Pancreas (tissue), 10 donors: ENCODE measurements at regions not wholly inside any gene's neighbourhood (a gene's known extent, or its start where the extent isn't known, plus 50 kb on each side); places are given as distances from the start of the nearest gene placed in this dataset.
A peak's percentile ranks its signal among the peaks of the same experiment; 100 is the strongest.

Source experiments
- ATAC-seq, 4 donors: fragments of 200-7000 bp; cut with Tn5 transposase; one replicate each; pipeline versions ENCODE4 v1.8.0 to v1.9.1; 2020; ENCODE audit warnings: mild to moderate bottlenecking in 4 of 4, moderate library complexity in 4 of 4
- DNase-seq, 6 donors: peaks; one replicate each; pipeline ENCODE4 v3.0.0-alpha.2; 2020
- FAIRE-seq: peaks from 2 replicates; lab custom pipeline; 2012; peaks lifted over from hg19 to GRCh38; lab: Jason Lieb, UNC
- H3K27ac ChIP-seq, 4 donors: fragments of 200-600 bp; sonication (generic); 1 replicate in 3 of 4; 2 replicates in 1 of 4; pipeline versions ENCODE4 v1.5.0 to v1.8.0; 2020
- H3K27me3 ChIP-seq, 4 donors: fragments of 200-600 bp; one replicate each; pipeline ENCODE4 v1.8.0; 2021
- H3K36me3 ChIP-seq, 3 donors: fragments of 200-600 bp; sonication (generic) in 1 of 3; one replicate each; pipeline versions ENCODE4 v1.5.0 to v1.8.0; 2020 to 2021
- H3K4me1 ChIP-seq, 3 donors: fragments of 200-600 bp; one replicate each; pipeline ENCODE4 v1.8.0; 2021
- H3K4me3 ChIP-seq, 4 donors: fragments of 200-600 bp; sonication (generic) in 2 of 4; one replicate each; pipeline versions ENCODE4 v1.5.0 to v1.8.0; 2020 to 2021
- H3K9me3 ChIP-seq, 4 donors: fragments of 200-600 bp; one replicate each; pipeline ENCODE4 v1.8.0; 2021
- WGBS, 2 donors: extraction: QIAGEN DNeasy Blood & Tissue Kit; methylation state at CpG; one replicate each; pipeline ENCODE4 v1.1.7; 2013; 5-methylcytosine and 5-hydroxymethylcytosine counted together
- intact Hi-C, 3 donors: fragments of 100-400 bp; cut with DNase I; formaldehyde crosslinking; loops; one replicate each; pipeline versions ENCODE4 v1.11.1 to v1.14.2; 2022
- TF ChIP-seq, protein P1 (sequence below), 4 donors: fragments of 200-600 bp; sonication (generic) in 3 of 4; IDR thresholded peaks; one replicate each; pipeline versions ENCODE4 v1.5.0 to v1.8.0; 2021; ENCODE audit warnings: antibody characterized with exemption in 4 of 4
- donor health status: healthy with polysubstance abuse.
- donor health status: DM: no; HTN: no; CAD: no; lungs with moderate emphysema.
- donor health status: DM: no; HTN: no; CAD: no.
- donor health status: control.
- donor health status: control.
- donor health status: Bipolar disorder and iron deficiency.
- donor health status: DM: yes; HTN: yes; CAD: no.
- donor health status: DM: no; HTN: no; CAD: no.
- donor health status: DM: no; HTN: no; CAD: no.
- donor health status: DM: yes; HTN: yes; CAD: no.

DNA sequence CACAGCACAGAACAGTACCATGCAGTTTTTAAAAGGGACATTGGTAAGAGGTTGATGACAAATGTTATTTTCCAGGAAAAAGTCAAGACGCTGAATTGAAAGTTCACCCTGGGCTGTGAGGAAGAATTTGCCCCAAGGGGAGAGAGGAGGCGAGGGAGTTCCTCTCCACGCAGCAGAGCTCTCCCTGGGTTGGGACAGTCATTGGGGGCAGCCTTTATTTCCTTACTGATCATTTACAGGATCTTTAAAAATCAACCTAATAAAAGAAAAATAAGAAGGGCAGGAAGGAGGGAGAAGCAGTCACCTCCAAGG is 49.9 kb upstream of the WNT7B start:
- Histone ChIP-seq H3K9me3 (no peaks in the 10 kb centered on the region), H3K36me3 (no peaks in the 10 kb centered on the region), H3K27ac (peak overlapping the region; percentile 78 to 84 (median 80)), H3K4me1 (peaks cover 0 to 10% (median 8%) of the 10 kb centered on the region in 3 donors), H3K27me3 (no peaks in the 10 kb centered on the region), H3K4me3 (peak overlapping the region; percentile 16 to 52 (median 40))
- DNase-seq: peak in 1 of 6 donors; percentile 48
- FAIRE-seq: no peak
- WGBS, 2 donors: 19 to 37% methylated on average over 3 of the region's 3 CpGs
- peak in 3 of 4 donors; percentile 5 to 17 (median 10) for ATAC-seq
- intact Hi-C loops: no loop called here
- TF ChIP-seq, protein P1, sequence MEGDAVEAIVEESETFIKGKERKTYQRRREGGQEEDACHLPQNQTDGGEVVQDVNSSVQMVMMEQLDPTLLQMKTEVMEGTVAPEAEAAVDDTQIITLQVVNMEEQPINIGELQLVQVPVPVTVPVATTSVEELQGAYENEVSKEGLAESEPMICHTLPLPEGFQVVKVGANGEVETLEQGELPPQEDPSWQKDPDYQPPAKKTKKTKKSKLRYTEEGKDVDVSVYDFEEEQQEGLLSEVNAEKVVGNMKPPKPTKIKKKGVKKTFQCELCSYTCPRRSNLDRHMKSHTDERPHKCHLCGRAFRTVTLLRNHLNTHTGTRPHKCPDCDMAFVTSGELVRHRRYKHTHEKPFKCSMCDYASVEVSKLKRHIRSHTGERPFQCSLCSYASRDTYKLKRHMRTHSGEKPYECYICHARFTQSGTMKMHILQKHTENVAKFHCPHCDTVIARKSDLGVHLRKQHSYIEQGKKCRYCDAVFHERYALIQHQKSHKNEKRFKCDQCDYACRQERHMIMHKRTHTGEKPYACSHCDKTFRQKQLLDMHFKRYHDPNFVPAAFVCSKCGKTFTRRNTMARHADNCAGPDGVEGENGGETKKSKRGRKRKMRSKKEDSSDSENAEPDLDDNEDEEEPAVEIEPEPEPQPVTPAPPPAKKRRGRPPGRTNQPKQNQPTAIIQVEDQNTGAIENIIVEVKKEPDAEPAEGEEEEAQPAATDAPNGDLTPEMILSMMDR (IDR thresholded peaks at IDR 0.05): no peak

GRCh38 chr22:46027211-46028105 is 50.5 kb upstream of the WNT7B start:
- Histone ChIP-seq H3K36me3 (no peaks in the 10 kb centered on the region), H3K27me3 (no peaks in the 10 kb centered on the region), H3K4me3 (peak overlapping the region; percentile 16 to 52 (median 40)), H3K4me1 (peaks cover 0 to 10% (median 8%) of the 10 kb centered on the region in 3 donors), H3K27ac (peak overlapping the region; percentile 78 to 84 (median 80)), H3K9me3 (no peaks in the 10 kb centered on the region)
- 7% methylated on average over 73 to 89 of the region's 89 CpGs for WGBS, 2 donors
- intact Hi-C loops: no loop called here
- DNase-seq: peak; percentile 79 to 91 (median 84)
- peak; percentile 85 to 93 (median 91) for ATAC-seq
- TF ChIP-seq, protein P1 (IDR thresholded peaks at IDR 0.05): peak in 1 of 4 donors; percentile 16
- no peak for FAIRE-seq

GRCh38 chr22:46028106-46028991 is 51.4 kb upstream of the WNT7B start:
- Histone ChIP-seq H3K27ac (peak overlapping the region; percentile 78 to 84 (median 80)), H3K36me3 (no peaks in the 10 kb centered on the region), H3K9me3 (no peaks in the 10 kb centered on the region), H3K27me3 (no peaks in the 10 kb centered on the region), H3K4me3 (no peak overlapping the region), H3K4me1 (peaks cover 0 to 10% (median 8%) of the 10 kb centered on the region in 3 donors)
- peak in 1 of 4 donors; percentile 3 for ATAC-seq
- no peak for FAIRE-seq
- intact Hi-C loops: no loop called here
- peak; percentile 16 to 58 (median 24) for DNase-seq
- WGBS, 2 donors: 78 to 79% methylated on average over 16 of the region's 16 CpGs
- TF ChIP-seq, protein P1 (IDR thresholded peaks at IDR 0.05): no peak

GRCh38 chr22:46029036-46029435 is 52.1 kb upstream of the WNT7B start:
- Histone ChIP-seq H3K4me3 (no peak overlapping the region), H3K36me3 (no peaks in the 10 kb centered on the region), H3K27ac (no peak overlapping the region), H3K4me1 (peaks cover 0 to 10% (median 8%) of the 10 kb centered on the region in 3 donors), H3K27me3 (no peaks in the 10 kb centered on the region), H3K9me3 (no peaks in the 10 kb centered on the region)
- 95 to 97% methylated on average over 8 of the region's 8 CpGs for WGBS, 2 donors
- intact Hi-C loops: no loop called here
- DNase-seq: peak in 2 of 6 donors; percentile 4 to 9
- no peak for ATAC-seq
- TF ChIP-seq, protein P1 (IDR thresholded peaks at IDR 0.05): no peak
- no peak for FAIRE-seq
